GM12864 (cell line): ENCODE measurements at regions not wholly inside any gene's neighbourhood (a gene's known extent, or its start where the extent isn't known, plus 50 kb on each side); places are given as distances from the start of the nearest gene placed in this dataset.
A peak's percentile ranks its signal among the peaks of the same experiment; 100 is the strongest.

Experiments
- DNase-seq: peaks from one replicate; pipeline ENCODE4 v3.0.0-alpha.2; 2011; ENCODE audit warnings: low read depth
- H3K4me3 ChIP-seq: 2 replicates; pipeline ENCODE4 v1.5.1; 2011; ENCODE audit warnings: mild to moderate bottlenecking, low read depth, low read length, control low read depth
- TF ChIP-seq, protein P1 (sequence below): IDR thresholded peaks from 2 replicates; pipeline ENCODE4 v1.5.1; 2011; ENCODE audit warnings: low read depth, mild to moderate bottlenecking, moderate library complexity, low read length, control low read depth, inconsistent platforms; ENCODE audit errors: missing control alignments

DNA sequence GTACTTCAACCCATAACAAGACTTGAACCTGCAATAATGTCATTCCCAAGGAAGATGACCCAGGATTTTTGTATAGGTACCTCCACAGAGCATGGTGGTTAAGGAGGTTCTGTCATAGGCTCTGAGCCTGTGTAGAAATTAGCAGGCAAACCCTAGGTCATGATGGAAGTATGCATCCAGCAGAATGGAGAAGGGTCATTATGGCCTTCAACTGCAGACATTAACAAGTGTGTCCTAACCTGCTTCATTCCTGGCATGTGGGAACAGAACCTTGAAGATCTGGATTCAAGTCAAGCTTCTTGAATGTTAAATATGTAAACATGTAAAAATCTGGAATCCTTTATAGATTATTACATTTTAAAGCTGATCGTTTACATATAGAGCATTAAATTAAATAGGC is 116.2 kb upstream of the SLC38A4 start:
- DNase-seq = no peak
- TF ChIP-seq, protein P1, sequence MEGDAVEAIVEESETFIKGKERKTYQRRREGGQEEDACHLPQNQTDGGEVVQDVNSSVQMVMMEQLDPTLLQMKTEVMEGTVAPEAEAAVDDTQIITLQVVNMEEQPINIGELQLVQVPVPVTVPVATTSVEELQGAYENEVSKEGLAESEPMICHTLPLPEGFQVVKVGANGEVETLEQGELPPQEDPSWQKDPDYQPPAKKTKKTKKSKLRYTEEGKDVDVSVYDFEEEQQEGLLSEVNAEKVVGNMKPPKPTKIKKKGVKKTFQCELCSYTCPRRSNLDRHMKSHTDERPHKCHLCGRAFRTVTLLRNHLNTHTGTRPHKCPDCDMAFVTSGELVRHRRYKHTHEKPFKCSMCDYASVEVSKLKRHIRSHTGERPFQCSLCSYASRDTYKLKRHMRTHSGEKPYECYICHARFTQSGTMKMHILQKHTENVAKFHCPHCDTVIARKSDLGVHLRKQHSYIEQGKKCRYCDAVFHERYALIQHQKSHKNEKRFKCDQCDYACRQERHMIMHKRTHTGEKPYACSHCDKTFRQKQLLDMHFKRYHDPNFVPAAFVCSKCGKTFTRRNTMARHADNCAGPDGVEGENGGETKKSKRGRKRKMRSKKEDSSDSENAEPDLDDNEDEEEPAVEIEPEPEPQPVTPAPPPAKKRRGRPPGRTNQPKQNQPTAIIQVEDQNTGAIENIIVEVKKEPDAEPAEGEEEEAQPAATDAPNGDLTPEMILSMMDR = no peak

DNA sequence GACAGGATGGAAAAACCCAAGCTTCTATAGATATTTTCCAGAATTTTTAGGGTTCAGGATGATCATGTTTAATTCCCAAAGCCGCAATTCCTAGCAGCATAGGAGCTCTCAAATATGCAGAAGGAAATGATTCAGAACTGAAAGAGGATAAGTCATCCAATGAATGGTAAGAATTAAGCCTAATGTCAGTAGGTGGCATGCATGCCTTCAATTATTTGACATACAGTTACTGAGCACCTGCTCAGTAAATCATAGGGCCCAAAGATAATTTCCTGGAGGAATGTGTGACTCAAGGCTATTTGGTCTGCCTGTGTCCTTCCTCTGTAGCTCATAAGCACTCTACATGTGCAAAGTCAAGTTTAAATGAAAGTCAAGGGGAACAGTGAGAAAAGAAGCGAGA is 116.8 kb upstream of the SLC38A4 start:
- no peak for DNase-seq
- TF ChIP-seq, protein P1 = no peak
- no peak overlapping the region for H3K4me3 ChIP-seq

More for the DNA sequence above, 116.2 kb upstream of the SLC38A4 start:
- no peak overlapping the region for H3K4me3 ChIP-seq

DNA sequence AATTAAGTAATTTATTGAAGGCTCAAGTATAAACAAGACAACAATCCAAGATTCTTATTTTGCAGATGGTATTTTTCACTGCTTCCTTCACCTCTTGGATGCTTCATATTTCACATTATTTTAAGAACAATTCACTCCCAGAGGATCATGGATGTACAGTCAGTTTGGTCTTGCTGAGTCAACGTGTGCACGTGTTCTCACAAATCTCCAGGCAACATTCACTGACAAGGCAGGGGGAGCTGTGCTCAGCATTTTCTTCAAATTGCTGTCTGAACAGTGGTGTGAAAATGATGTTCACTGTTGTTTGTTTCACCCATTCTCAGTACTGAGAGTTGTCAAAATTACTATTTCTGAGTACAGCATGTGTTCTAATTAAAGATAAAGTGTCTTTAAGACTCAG is 118.3 kb upstream of the SLC38A4 start:
- H3K4me3 ChIP-seq = no peak overlapping the region
- TF ChIP-seq, protein P1 = peak; percentile 10
- DNase-seq = no peak

DNA sequence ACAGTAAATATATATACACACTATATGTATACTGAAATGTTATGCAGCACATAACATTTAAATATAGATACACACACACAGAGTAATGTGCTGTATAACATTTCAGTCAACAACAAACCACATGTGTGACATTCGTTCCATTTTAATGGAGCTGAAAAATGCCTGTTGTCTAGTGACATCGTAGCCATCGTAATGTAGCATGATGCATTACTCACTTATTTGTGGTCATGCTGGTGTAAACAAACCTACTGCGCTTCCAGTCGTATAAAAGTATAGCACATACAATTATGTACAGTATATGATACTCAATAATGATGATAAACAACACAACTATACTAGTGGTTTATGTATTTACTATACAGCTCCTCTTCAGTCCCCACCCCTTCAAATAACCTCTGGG is 119.0 kb upstream of the SLC38A4 start:
- TF ChIP-seq, protein P1 = no peak
- H3K4me3 ChIP-seq = no peak overlapping the region
- no peak for DNase-seq

DNA sequence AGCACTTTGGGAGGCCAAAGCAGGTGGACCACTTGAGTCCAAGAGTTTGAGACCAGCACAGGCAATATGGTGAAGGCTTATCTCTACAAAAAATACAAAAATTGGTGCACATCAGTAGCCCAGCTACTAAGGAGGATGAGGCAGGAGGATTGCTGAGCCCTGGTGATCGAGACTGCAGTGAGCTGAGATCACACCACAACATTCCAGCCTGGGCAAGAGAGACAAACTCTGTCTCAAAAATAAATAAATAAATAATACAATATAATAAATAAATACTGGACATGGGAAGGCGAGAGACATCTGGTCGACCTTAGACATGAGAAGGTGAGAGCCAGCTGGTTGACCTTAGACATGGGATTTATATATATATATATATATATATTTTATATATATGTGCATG is 119.8 kb upstream of the SLC38A4 start:
- H3K4me3 ChIP-seq = no peak overlapping the region
- no peak for DNase-seq
- TF ChIP-seq, protein P1 = no peak

DNA sequence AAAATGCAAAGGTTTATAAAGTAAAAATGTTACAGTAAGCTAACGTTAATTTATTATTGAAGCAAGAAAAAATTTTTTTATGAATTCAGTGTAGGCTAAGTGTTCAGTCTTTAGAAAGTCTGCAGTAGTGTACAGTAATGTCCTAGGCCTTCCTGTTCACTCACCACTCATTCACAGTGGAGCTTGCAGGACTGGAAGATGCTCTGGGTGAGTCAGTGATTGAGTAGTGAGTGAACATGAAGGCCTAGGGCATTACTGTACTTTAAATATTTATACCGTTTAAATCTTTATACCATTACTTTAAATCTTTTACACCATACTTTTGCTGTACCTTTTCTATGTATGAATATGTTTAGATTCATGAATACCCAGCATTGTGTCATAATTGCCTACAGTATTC is 120.3 kb upstream of the SLC38A4 start:
- no peak for DNase-seq
- TF ChIP-seq, protein P1 = no peak
- H3K4me3 ChIP-seq = no peak overlapping the region

DNA sequence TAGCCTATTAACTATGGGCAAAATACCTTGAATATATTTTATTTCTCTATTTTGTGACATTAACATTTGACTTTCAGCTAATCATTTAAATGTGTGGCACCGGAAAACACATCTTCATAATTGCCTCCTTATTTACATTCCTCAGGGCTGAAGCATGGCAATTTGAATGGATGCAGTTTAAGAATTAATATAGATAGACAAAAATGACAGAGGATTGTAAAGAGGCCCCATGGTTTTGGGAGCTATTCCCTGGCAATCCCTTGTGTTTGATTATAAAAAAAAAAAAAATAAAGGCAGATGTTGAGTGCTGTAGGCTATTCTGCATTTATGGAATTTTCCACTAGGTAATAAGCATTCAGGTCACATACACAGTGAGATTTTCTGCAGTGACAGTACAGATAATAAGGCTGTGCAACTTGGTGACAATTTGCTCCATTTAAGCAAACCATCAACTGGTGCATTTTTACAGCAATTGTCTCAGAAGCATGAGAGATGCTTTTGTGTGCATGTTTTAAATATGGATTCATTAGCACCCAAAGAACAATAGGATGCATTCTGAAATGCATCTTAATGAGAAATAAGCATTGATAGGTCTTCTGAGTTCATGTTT is 123.2 kb upstream of the SLC38A4 start:
- no peak for DNase-seq
- H3K4me3 ChIP-seq = no peak overlapping the region
- TF ChIP-seq, protein P1 = no peak
